ENCODE measurements at regions not wholly inside any gene's neighbourhood (a gene's known extent, or its start where the extent isn't known, plus 50 kb on each side); places are given as distances from the start of the nearest gene placed in this dataset.
A peak's percentile ranks its signal among the peaks of the same experiment; 100 is the strongest.

DNA sequence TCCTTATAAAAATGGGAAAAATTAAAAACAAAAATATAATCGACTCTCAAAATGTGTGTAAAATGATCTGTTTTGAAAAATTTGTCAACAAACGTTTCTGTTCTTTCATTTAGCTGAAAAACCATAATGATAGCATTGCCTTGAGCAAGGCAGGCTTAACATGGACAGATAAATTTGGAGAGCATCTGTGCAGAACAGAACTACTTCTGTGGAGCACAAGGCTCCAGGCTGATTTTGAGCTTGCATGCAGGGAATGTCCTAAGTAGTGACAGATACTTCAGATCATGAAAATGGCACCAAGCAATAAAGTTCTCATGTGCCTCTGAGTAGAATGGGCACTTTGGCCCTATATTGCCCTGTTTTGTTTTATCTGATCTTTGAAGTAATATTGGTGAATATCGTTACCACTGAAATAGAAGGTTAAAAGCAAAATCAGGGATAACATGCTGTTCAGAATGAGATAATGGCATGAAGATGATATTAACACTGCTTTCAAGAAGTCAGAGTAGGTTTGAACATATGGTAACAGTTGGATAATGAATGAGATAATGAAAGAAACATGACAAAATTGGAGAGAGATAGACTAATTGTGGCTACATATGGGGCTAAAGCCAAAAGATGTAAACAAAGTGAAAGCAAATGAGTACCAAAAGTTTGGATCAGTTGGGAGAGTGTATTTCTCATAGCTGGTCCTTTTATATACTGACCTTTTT lies 730.5 kb upstream of the CCDC179 start:
- no peaks in the 10 kb centered on the region for H4K20me1 ChIP-seq (ENCODE audit: control insufficient read depth, extremely low read depth, insufficient read depth, low read length)
- H3K27ac ChIP-seq (ENCODE audit: insufficient read depth, low read length) = no peak overlapping the region
- no peak overlapping the region for H3K4me3 ChIP-seq (replicated peaks in 1 of 4; ENCODE audit: control extremely low read depth in 1 of 4, insufficient read depth in 1 of 4, low read depth in 3 of 4, low read length in 4 of 4)
- no peaks in the 10 kb centered on the region for H3K27me3 ChIP-seq (ENCODE audit: control insufficient read depth, insufficient read depth, low read length)
- H3K36me3 ChIP-seq (ENCODE audit: control insufficient read depth, insufficient read depth, low read length) = no peaks in the 10 kb centered on the region
- H3K4me1 ChIP-seq (ENCODE audit: control insufficient read depth, extremely low read depth, insufficient read depth, low read length) = no peaks in the 10 kb centered on the region
- no peak overlapping the region for H2AFZ ChIP-seq (ENCODE audit: low read length)
- H3K9me3 ChIP-seq (ENCODE audit: control insufficient read depth, insufficient read depth, low read depth, low read length) = no peaks in the 10 kb centered on the region
- TF ChIP-seq, protein P1, sequence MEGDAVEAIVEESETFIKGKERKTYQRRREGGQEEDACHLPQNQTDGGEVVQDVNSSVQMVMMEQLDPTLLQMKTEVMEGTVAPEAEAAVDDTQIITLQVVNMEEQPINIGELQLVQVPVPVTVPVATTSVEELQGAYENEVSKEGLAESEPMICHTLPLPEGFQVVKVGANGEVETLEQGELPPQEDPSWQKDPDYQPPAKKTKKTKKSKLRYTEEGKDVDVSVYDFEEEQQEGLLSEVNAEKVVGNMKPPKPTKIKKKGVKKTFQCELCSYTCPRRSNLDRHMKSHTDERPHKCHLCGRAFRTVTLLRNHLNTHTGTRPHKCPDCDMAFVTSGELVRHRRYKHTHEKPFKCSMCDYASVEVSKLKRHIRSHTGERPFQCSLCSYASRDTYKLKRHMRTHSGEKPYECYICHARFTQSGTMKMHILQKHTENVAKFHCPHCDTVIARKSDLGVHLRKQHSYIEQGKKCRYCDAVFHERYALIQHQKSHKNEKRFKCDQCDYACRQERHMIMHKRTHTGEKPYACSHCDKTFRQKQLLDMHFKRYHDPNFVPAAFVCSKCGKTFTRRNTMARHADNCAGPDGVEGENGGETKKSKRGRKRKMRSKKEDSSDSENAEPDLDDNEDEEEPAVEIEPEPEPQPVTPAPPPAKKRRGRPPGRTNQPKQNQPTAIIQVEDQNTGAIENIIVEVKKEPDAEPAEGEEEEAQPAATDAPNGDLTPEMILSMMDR (conservative IDR thresholded peaks at IDR 0.05 in 1 of 2, IDR thresholded peaks at IDR 0.05 in 1 of 2; ENCODE audit: low read depth in 1 of 2, low read length in 2 of 2) = no peak
- TF ChIP-seq EZH2 (IDR thresholded peaks at IDR 0.05; ENCODE audit: low read length, missing control alignments) = no peak
- H3K4me2 ChIP-seq (ENCODE audit: extremely low read depth, insufficient read depth, low read length) = no peak overlapping the region
- no peaks in the 10 kb centered on the region for H3K79me2 ChIP-seq (ENCODE audit: control insufficient read depth, insufficient read depth, low read length)
- DNase-seq (ENCODE audit: low read depth in 2 of 2) = no peak
- H3K9ac ChIP-seq (ENCODE audit: insufficient read depth, low read length) = no peak overlapping the region

DNA sequence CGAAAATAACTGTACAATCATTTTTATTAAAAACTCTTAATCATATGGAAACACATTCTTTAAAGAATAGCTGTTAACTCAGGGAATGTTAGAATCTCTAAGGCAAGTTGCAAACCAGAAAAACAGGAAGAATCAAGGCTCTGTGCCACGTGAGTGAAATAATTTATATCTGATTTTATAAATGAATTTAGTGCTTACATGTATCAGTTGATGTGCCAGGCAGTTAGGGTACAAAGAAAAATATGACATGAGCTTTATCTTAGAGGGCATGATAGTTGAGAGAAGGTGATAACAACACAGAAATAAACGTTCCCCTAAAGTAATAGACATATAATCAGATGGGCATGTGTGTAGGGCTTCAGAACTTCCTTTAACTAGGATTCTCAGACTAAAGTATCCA lies 734.5 kb upstream of the CCDC179 start:
- Histone ChIP-seq H3K9me3 (ENCODE audit: control insufficient read depth, insufficient read depth, low read depth, low read length) (no peaks in the 10 kb centered on the region), H3K27me3 (ENCODE audit: control insufficient read depth, insufficient read depth, low read length) (no peaks in the 10 kb centered on the region), H3K27ac (ENCODE audit: insufficient read depth, low read length) (no peak overlapping the region), H3K4me2 (ENCODE audit: extremely low read depth, insufficient read depth, low read length) (no peak overlapping the region), H3K9ac (ENCODE audit: insufficient read depth, low read length) (no peak overlapping the region), H3K4me3 (replicated peaks in 1 of 4; ENCODE audit: control extremely low read depth in 1 of 4, insufficient read depth in 1 of 4, low read depth in 3 of 4, low read length in 4 of 4) (no peak overlapping the region), H3K4me1 (ENCODE audit: control insufficient read depth, extremely low read depth, insufficient read depth, low read length) (no peaks in the 10 kb centered on the region), H2AFZ (ENCODE audit: low read length) (no peak overlapping the region), H4K20me1 (ENCODE audit: control insufficient read depth, extremely low read depth, insufficient read depth, low read length) (no peaks in the 10 kb centered on the region), H3K36me3 (ENCODE audit: control insufficient read depth, insufficient read depth, low read length) (no peaks in the 10 kb centered on the region), H3K79me2 (ENCODE audit: control insufficient read depth, insufficient read depth, low read length) (no peaks in the 10 kb centered on the region)
- TF ChIP-seq, protein P1 (conservative IDR thresholded peaks at IDR 0.05 in 1 of 2, IDR thresholded peaks at IDR 0.05 in 1 of 2; ENCODE audit: low read depth in 1 of 2, low read length in 2 of 2) = no peak
- TF ChIP-seq EZH2 (IDR thresholded peaks at IDR 0.05; ENCODE audit: low read length, missing control alignments) = no peak
- DNase-seq (ENCODE audit: low read depth in 2 of 2) = no peak

DNA sequence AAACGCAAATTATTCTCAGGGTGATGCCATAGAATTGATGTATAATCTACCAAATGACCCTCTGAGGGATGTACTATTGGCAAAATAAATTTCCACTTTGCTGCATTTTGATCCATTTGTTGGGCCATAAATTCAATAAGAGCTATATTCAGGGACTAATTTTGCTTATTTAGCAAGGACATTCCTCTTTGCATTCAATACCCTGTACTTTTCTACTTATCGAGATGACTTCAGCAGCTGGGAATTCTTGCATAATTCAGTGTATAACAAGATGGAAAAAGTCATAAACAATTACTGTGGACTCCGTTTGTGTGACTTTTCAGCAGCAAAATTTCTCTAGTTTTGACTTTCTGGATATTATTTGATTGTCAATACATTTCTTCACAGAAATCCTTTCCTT lies 744.7 kb upstream of the CCDC179 start:
- no peaks in the 10 kb centered on the region for H3K79me2 ChIP-seq (ENCODE audit: control insufficient read depth, insufficient read depth, low read length)
- H4K20me1 ChIP-seq (ENCODE audit: control insufficient read depth, extremely low read depth, insufficient read depth, low read length) = no peaks in the 10 kb centered on the region
- no peaks in the 10 kb centered on the region for H3K36me3 ChIP-seq (ENCODE audit: control insufficient read depth, insufficient read depth, low read length)
- H3K27ac ChIP-seq (ENCODE audit: insufficient read depth, low read length) = no peak overlapping the region
- no peaks in the 10 kb centered on the region for H3K9me3 ChIP-seq (ENCODE audit: control insufficient read depth, insufficient read depth, low read depth, low read length)
- no peak overlapping the region for H3K4me3 ChIP-seq (replicated peaks in 1 of 4; ENCODE audit: control extremely low read depth in 1 of 4, insufficient read depth in 1 of 4, low read depth in 3 of 4, low read length in 4 of 4)
- H3K4me1 ChIP-seq (ENCODE audit: control insufficient read depth, extremely low read depth, insufficient read depth, low read length) = no peaks in the 10 kb centered on the region
- no peaks in the 10 kb centered on the region for H3K27me3 ChIP-seq (ENCODE audit: control insufficient read depth, insufficient read depth, low read length)
- peak in 1 of 2 donors; percentile 39 for DNase-seq (ENCODE audit: low read depth in 2 of 2)
- H2AFZ ChIP-seq (ENCODE audit: low read length) = no peak overlapping the region
- H3K4me2 ChIP-seq (ENCODE audit: extremely low read depth, insufficient read depth, low read length) = no peak overlapping the region
- H3K9ac ChIP-seq (ENCODE audit: insufficient read depth, low read length) = no peak overlapping the region
- TF ChIP-seq, protein P1 (conservative IDR thresholded peaks at IDR 0.05 in 1 of 2, IDR thresholded peaks at IDR 0.05 in 1 of 2; ENCODE audit: low read depth in 1 of 2, low read length in 2 of 2) = no peak
- no peak for TF ChIP-seq EZH2 (IDR thresholded peaks at IDR 0.05; ENCODE audit: low read length, missing control alignments)
